ENCODE measurements at regions not wholly inside any gene's neighbourhood (a gene's known extent, or its start where the extent isn't known, plus 50 kb on each side); places are given as distances from the start of the nearest gene placed in this dataset.

GRCh38 chr2:16362611-16363010, 303.0 kb downstream of the CYRIA start:
- Histone ChIP-seq H3K27me3 (replicated peaks; ENCODE audit: control insufficient read depth, insufficient read depth, low read length) (no peaks in the 10 kb centered on the region), H3K4me3 (replicated peaks; ENCODE audit: low read depth, low read length) (no peak overlapping the region), H3K36me3 (ENCODE audit: control insufficient read depth, insufficient read depth, low read length) (no peaks in the 10 kb centered on the region)
- no peak for DNase-seq (ENCODE audit: extremely low read depth, insufficient read length)
- TF ChIP-seq CTCF (IDR thresholded peaks at IDR 0.05; ENCODE audit: insufficient read depth, low read length, poor library complexity, severe bottlenecking), result no peak

GRCh38 chr2:16361261-16361995, 304.2 kb downstream of the CYRIA start:
- Histone ChIP-seq H3K4me3 (replicated peaks; ENCODE audit: low read depth, low read length) (no peak overlapping the region), H3K36me3 (ENCODE audit: control insufficient read depth, insufficient read depth, low read length) (no peaks in the 10 kb centered on the region), H3K27me3 (replicated peaks; ENCODE audit: control insufficient read depth, insufficient read depth, low read length) (no peaks in the 10 kb centered on the region)
- no peak for TF ChIP-seq CTCF (IDR thresholded peaks at IDR 0.05; ENCODE audit: insufficient read depth, low read length, poor library complexity, severe bottlenecking)
- DNase-seq (ENCODE audit: extremely low read depth, insufficient read length), result no peak

GRCh38 chr2:16359961-16360360, 305.7 kb downstream of the CYRIA start:
- no peaks in the 10 kb centered on the region for H3K36me3 ChIP-seq (ENCODE audit: control insufficient read depth, insufficient read depth, low read length)
- no peak for DNase-seq (ENCODE audit: extremely low read depth, insufficient read length)
- no peak overlapping the region for H3K4me3 ChIP-seq (replicated peaks; ENCODE audit: low read depth, low read length)
- H3K27me3 ChIP-seq (replicated peaks; ENCODE audit: control insufficient read depth, insufficient read depth, low read length), result no peaks in the 10 kb centered on the region
- no peak for TF ChIP-seq CTCF (IDR thresholded peaks at IDR 0.05; ENCODE audit: insufficient read depth, low read length, poor library complexity, severe bottlenecking)

- Histone ChIP-seq H3K36me3 (ENCODE audit: control insufficient read depth, insufficient read depth, low read length) (no peaks in the 10 kb centered on the region), H3K4me3 (replicated peaks; ENCODE audit: low read depth, low read length) (no peak overlapping the region), H3K27me3 (replicated peaks; ENCODE audit: control insufficient read depth, insufficient read depth, low read length) (no peaks in the 10 kb centered on the region)
- no peak for TF ChIP-seq CTCF (IDR thresholded peaks at IDR 0.05; ENCODE audit: insufficient read depth, low read length, poor library complexity, severe bottlenecking)
- no peak for DNase-seq (ENCODE audit: extremely low read depth, insufficient read length)
These were observed 308.4 kb downstream of the CYRIA start for GRCh38 chr2:16357188-16357587.

GRCh38 chr2:16351541-16351940, 314.1 kb downstream of the CYRIA start:
- H3K36me3 ChIP-seq (ENCODE audit: control insufficient read depth, insufficient read depth, low read length), result no peaks in the 10 kb centered on the region
- H3K4me3 ChIP-seq (replicated peaks; ENCODE audit: low read depth, low read length), result no peak overlapping the region
- no peak for DNase-seq (ENCODE audit: extremely low read depth, insufficient read length)
- no peaks in the 10 kb centered on the region for H3K27me3 ChIP-seq (replicated peaks; ENCODE audit: control insufficient read depth, insufficient read depth, low read length)
- TF ChIP-seq CTCF (IDR thresholded peaks at IDR 0.05; ENCODE audit: insufficient read depth, low read length, poor library complexity, severe bottlenecking), result no peak

- H3K36me3 ChIP-seq (ENCODE audit: control insufficient read depth, insufficient read depth, low read length), result no peaks in the 10 kb centered on the region
- TF ChIP-seq CTCF (IDR thresholded peaks at IDR 0.05; ENCODE audit: insufficient read depth, low read length, poor library complexity, severe bottlenecking), result no peak
- H3K4me3 ChIP-seq (replicated peaks; ENCODE audit: low read depth, low read length), result no peak overlapping the region
- no peaks in the 10 kb centered on the region for H3K27me3 ChIP-seq (replicated peaks; ENCODE audit: control insufficient read depth, insufficient read depth, low read length)
- DNase-seq (ENCODE audit: extremely low read depth, insufficient read length), result no peak
These were observed 314.5 kb downstream of the CYRIA start for GRCh38 chr2:16351137-16351536.
